Tibial nerve (tissue), 4 donors: ENCODE measurements at regions not wholly inside any gene's neighbourhood (a gene's known extent, or its start where the extent isn't known, plus 50 kb on each side); places are given as distances from the start of the nearest gene placed in this dataset.

Experiments used
- CTCF ChIP-seq, 5 experiments: fragments of 200-600 bp in 3 of 5; fragments of 450-650 bp in 2 of 5; sonication (generic) in 3 of 5; IDR thresholded peaks; one replicate each; pipeline ENCODE4 v1.5.1; 2016 to 2019; ENCODE audit warnings: antibody characterized with exemption in 5 of 5, mild to moderate bottlenecking in 3 of 5, moderate library complexity in 2 of 5
- EP300 ChIP-seq, 2 donors: sonication (generic); formaldehyde crosslinking; IDR thresholded peaks; one replicate each; pipeline ENCODE4 v1.6.1; 2017; ENCODE audit warnings: antibody characterized with exemption in 2 of 2, mild to moderate bottlenecking in 1 of 2
- POLR2A ChIP-seq, 2 donors: fragments of 450-650 bp; IDR thresholded peaks; one replicate each; pipeline ENCODE4 v1.6.1; 2017; ENCODE audit warnings: antibody characterized with exemption in 2 of 2, mild to moderate bottlenecking in 2 of 2, moderate library complexity in 2 of 2

GRCh38 chr4:164440199-164440598, 313.7 kb upstream of the SMIM31 start:
- TF ChIP-seq CTCF (IDR thresholded peaks at IDR 0.05) (no peak), POLR2A (IDR thresholded peaks at IDR 0.05) (no peak), EP300 (IDR thresholded peaks at IDR 0.05) (no peak)
